ENCODE measurements at regions not wholly inside any gene's neighbourhood (a gene's known extent, or its start where the extent isn't known, plus 50 kb on each side); places are given as distances from the start of the nearest gene placed in this dataset.

DNA sequence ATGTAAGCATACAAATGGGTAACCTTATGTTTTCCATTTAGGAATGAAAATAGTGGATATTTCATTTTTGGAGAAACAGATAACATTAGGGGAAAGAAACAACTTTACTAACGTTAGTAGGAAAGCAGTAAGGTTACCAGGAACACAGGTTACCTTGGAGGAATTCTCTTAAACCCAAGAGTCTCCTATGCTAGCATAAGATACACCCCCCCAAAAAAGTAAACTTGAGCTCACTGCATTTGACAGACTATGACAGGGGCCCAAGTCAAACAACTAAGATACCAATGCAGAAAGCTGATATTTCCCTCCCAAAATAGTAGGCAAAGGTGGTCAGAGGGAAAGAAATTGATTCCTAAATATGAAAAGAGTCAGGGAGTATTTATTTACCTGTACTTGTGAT, 656.9 kb downstream of the DSC3 start:
- Mint-ChIP-seq H3K27me3 (no peaks in the 10 kb centered on the region), H3K27ac (no peak overlapping the region), H3K4me3 (no peak overlapping the region), H3K4me1 (no peaks in the 10 kb centered on the region), H3K9me3 (peaks cover 0 to 11% of the 10 kb centered on the region in 2 donors)
- ATAC-seq, result no peak
- DNase-seq, result no peak

GRCh38 chr18:30381826-30382225, 660.7 kb downstream of the DSC3 start:
- Mint-ChIP-seq H3K4me1 (no peaks in the 10 kb centered on the region), H3K27me3 (no peaks in the 10 kb centered on the region), H3K27ac (no peak overlapping the region), H3K4me3 (no peak overlapping the region), H3K9me3 (peaks cover 7 to 16% of the 10 kb centered on the region in 2 donors)
- DNase-seq (no peak), ATAC-seq (no peak)

DNA sequence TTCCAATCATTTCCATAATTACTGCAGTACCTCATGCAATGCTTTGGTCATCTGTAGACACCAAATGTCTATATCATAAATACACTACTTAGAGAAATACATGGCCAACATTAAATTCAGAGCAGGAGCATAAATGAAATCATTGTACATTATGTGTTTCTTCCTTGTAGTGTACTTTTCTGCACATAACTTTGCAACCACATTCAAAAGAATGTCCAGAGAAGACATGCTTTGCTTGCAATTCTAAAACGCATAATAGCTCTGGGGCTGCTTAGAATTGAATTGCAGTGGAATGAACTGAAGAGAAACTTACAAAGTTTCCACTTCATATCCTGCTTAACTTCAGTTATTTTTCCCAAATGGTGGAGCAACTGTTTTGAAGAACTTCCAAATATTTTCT, 664.4 kb downstream of the DSC3 start:
- ATAC-seq (no peak), DNase-seq (no peak)
- H3K27me3 Mint-ChIP-seq, result no peaks in the 10 kb centered on the region
- H3K4me1 Mint-ChIP-seq, result no peaks in the 10 kb centered on the region
- H3K9me3 Mint-ChIP-seq, result peaks cover 9 to 23% of the 10 kb centered on the region in 2 donors
- no peak overlapping the region for H3K27ac Mint-ChIP-seq
- no peak overlapping the region for H3K4me3 Mint-ChIP-seq

DNA sequence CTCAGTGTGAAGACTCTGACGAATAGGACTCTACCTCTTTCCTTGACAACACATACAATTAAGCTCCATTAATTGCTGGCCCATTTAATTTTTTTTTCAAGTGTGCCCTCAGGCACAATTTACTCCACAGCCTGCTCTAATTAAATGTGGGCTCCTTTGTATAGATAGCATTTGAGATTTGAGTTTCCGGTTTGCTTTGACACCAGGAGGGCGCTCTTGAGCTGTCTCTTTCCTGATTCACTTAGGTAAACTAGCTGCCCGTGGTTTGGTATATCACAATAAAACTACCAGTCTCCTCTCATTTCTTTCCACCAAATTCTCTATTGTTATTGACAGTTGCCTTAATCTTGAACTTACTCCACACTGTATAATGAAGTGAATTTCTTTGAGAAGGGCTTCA, 666.0 kb downstream of the DSC3 start:
- Mint-ChIP-seq H3K27me3 (no peaks in the 10 kb centered on the region), H3K27ac (no peak overlapping the region), H3K9me3 (peaks cover 9 to 25% of the 10 kb centered on the region in 2 donors), H3K4me3 (no peak overlapping the region), H3K4me1 (no peaks in the 10 kb centered on the region)
- no peak for ATAC-seq
- no peak for DNase-seq

DNA sequence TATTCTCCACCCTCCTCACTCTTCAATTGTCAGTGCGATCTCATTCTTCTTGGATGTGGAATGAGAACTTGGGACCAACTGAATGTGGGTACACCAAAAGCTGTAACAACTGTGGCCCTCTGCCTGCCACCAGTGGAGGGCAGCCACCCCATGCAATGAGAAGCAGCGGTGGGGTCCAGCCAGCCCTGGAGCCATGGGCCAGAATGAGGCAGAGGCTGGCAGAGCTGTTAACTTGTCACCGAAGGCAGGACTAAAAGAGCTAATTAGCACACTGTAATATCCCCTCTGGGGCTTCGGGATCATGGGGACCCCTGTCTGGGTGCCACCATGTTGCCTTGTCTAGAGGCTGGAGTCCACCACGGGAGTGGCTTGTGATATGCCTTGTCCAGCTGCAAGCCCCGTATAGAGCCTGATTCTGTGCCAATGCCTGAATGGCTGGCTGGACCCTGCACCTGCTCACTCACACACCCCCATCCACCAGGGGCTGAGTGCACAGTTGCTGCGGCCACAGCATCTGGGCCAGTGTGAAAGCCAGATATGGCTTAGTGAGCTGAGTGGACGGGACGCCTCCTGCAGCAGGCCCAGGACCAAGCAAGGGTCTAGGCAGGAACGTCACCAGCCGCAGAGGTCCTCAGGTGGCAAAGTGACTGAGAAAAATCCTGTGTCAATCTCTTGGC, 680.5 kb downstream of the DSC3 start:
- DNase-seq (no peak), ATAC-seq (no peak)
- Mint-ChIP-seq H3K4me1 (no peaks in the 10 kb centered on the region), H3K9me3 (peaks cover 4 to 6% of the 10 kb centered on the region in 2 donors), H3K27ac (no peak overlapping the region), H3K4me3 (no peak overlapping the region), H3K27me3 (no peaks in the 10 kb centered on the region)

DNA sequence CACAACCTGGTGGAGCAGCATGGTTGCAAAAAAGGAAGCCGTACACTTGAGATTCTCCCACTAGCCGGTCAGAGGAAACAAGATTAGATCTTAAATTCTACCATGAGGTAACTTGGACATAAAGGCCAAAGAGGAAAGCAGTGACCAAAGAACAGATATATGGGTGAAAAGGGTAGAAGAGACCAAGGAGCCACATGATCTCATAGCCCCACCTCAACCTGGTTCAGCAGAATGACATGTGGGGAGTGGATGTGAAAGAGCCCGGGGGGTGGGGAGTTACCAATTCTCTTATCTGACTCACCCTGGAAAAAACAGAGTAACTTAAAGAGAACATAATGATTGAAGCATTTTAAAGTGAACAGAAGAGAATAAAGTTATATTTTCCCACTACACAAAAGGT, 683.0 kb downstream of the DSC3 start:
- Mint-ChIP-seq H3K9me3 (peaks cover 5 to 6% of the 10 kb centered on the region in 2 donors), H3K27ac (no peak overlapping the region), H3K27me3 (no peaks in the 10 kb centered on the region), H3K4me1 (no peaks in the 10 kb centered on the region), H3K4me3 (no peak overlapping the region)
- DNase-seq, result no peak
- ATAC-seq, result no peak

- ATAC-seq, result no peak
Measured at GRCh38 chr18:30358555-30358954, 684.0 kb downstream of the DSC3 start.

GRCh38 chr18:30352551-30353168, 689.9 kb downstream of the DSC3 start:
- Mint-ChIP-seq H3K9me3 (peaks cover 9 to 12% of the 10 kb centered on the region in 2 donors), H3K4me1 (no peaks in the 10 kb centered on the region), H3K4me3 (no peak overlapping the region), H3K27ac (no peak overlapping the region), H3K27me3 (no peaks in the 10 kb centered on the region)
- DNase-seq (no peak), ATAC-seq (no peak)

More at GRCh38 chr18:30358555-30358954, 684.0 kb downstream of the DSC3 start:
- Mint-ChIP-seq H3K9me3 (peaks cover 5 to 6% of the 10 kb centered on the region in 2 donors), H3K4me3 (no peak overlapping the region), H3K27me3 (no peaks in the 10 kb centered on the region), H3K4me1 (no peaks in the 10 kb centered on the region), H3K27ac (no peak overlapping the region)
- no peak for DNase-seq

- H3K9me3 Mint-ChIP-seq, result peaks cover 8 to 16% of the 10 kb centered on the region in 2 donors
- H3K27ac Mint-ChIP-seq, result no peak overlapping the region
- no peaks in the 10 kb centered on the region for H3K4me1 Mint-ChIP-seq
- no peak overlapping the region for H3K4me3 Mint-ChIP-seq
- no peak for ATAC-seq
- DNase-seq, result no peak
- H3K27me3 Mint-ChIP-seq, result no peaks in the 10 kb centered on the region
Measured at GRCh38 chr18:30350263-30350662, 692.3 kb downstream of the DSC3 start.

GRCh38 chr18:30343090-30343489, 699.5 kb downstream of the DSC3 start:
- H3K4me3 Mint-ChIP-seq, result no peak overlapping the region
- DNase-seq (no peak), ATAC-seq (no peak)
- H3K4me1 Mint-ChIP-seq, result no peaks in the 10 kb centered on the region
- H3K9me3 Mint-ChIP-seq, result peaks cover 7 to 26% of the 10 kb centered on the region in 2 donors
- no peaks in the 10 kb centered on the region for H3K27me3 Mint-ChIP-seq
- H3K27ac Mint-ChIP-seq, result no peak overlapping the region

DNA sequence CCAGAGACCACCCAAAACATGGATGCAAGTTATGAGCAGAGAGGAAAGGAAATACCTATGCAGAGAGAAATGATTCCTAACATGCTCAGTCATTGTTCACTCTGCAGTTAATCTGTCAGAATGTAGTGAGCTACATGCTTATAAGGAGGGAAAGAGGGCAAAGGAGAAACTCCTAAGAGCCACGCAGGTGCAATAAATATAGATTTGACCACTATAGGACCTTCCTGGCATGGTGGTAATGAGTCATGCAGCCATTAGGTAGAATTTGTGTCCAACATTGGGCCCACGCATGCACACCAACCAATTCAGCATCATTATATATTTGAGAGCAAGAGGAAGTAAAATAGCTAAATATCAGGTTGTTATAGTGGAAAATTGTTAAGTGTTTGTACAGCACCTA, 699.9 kb downstream of the DSC3 start:
- DNase-seq, result no peak
- no peaks in the 10 kb centered on the region for H3K27me3 Mint-ChIP-seq
- no peak for ATAC-seq
- H3K27ac Mint-ChIP-seq, result no peak overlapping the region
- H3K4me1 Mint-ChIP-seq, result no peaks in the 10 kb centered on the region
- H3K4me3 Mint-ChIP-seq, result no peak overlapping the region
- peaks cover 5 to 23% of the 10 kb centered on the region in 2 donors for H3K9me3 Mint-ChIP-seq

DNA sequence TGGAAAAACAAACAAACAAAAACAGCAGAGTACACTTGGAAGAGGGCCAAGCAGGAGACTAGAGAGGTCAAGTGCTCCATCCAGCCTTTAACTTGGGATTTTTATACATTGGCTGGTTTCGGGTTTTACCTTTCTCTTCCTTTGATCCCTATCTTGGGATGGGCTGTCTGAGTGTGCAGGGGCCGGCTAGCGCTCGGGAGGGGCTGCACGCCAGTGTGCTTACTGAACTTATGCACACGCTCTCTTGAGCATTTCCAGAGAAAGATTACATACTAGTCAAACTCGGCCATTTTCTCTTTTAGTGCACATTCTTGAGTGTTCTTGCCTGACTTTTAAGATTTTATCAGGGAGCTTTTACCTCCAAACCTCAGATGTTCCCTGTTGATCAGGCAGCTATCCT, 707.8 kb downstream of the DSC3 start:
- Mint-ChIP-seq H3K27ac (no peak overlapping the region), H3K9me3 (peaks cover 12% of the 10 kb centered on the region in 2 donors), H3K4me3 (no peak overlapping the region), H3K27me3 (no peaks in the 10 kb centered on the region), H3K4me1 (no peaks in the 10 kb centered on the region)
- DNase-seq (no peak), ATAC-seq (no peak)

GRCh38 chr18:30333310-30333709, 709.2 kb downstream of the DSC3 start:
- no peak overlapping the region for H3K4me3 Mint-ChIP-seq
- DNase-seq (no peak), ATAC-seq (no peak)
- no peak overlapping the region for H3K27ac Mint-ChIP-seq
- H3K4me1 Mint-ChIP-seq, result no peaks in the 10 kb centered on the region
- H3K27me3 Mint-ChIP-seq, result no peaks in the 10 kb centered on the region
- H3K9me3 Mint-ChIP-seq, result peaks cover 12 to 17% of the 10 kb centered on the region in 2 donors

GRCh38 chr18:30328839-30329238, 713.7 kb downstream of the DSC3 start:
- no peak for DNase-seq
- Mint-ChIP-seq H3K4me3 (no peak overlapping the region), H3K4me1 (no peaks in the 10 kb centered on the region), H3K27ac (no peak overlapping the region), H3K9me3 (peaks cover 12 to 18% of the 10 kb centered on the region in 2 donors), H3K27me3 (no peaks in the 10 kb centered on the region)
- ATAC-seq, result no peak

DNA sequence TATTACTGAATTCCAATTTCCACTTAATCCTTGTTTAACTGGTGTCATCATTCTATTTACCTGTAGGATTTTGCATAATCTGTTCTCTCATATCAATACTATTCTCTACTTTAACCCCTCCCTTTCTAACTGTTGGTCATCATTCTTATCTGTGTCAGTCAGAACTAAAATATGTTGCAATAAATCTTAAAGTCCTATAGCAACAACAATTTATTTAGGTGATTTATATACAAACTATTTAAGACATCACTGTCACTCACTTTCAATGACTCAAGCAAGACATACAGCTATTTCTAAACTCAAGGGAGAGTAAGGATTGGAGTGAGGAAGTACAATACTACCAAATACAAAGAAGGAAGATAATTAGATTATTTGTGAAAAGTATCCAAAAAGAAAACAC, 740.4 kb downstream of the DSC3 start:
- Mint-ChIP-seq H3K4me3 (no peak overlapping the region), H3K27ac (no peak overlapping the region), H3K27me3 (no peaks in the 10 kb centered on the region), H3K9me3 (no peaks in the 10 kb centered on the region), H3K4me1 (no peaks in the 10 kb centered on the region)
- DNase-seq, result no peak
- no peak for ATAC-seq

GRCh38 chr18:30298769-30299168, 743.8 kb downstream of the DSC3 start:
- Mint-ChIP-seq H3K9me3 (no peaks in the 10 kb centered on the region), H3K4me1 (no peaks in the 10 kb centered on the region), H3K27ac (no peak overlapping the region), H3K4me3 (no peak overlapping the region), H3K27me3 (no peaks in the 10 kb centered on the region)
- no peak for DNase-seq
- no peak for ATAC-seq
